ENCODE measurements at regions not wholly inside any gene's neighbourhood (a gene's known extent, or its start where the extent isn't known, plus 50 kb on each side); places are given as distances from the start of the nearest gene placed in this dataset.

DNA sequence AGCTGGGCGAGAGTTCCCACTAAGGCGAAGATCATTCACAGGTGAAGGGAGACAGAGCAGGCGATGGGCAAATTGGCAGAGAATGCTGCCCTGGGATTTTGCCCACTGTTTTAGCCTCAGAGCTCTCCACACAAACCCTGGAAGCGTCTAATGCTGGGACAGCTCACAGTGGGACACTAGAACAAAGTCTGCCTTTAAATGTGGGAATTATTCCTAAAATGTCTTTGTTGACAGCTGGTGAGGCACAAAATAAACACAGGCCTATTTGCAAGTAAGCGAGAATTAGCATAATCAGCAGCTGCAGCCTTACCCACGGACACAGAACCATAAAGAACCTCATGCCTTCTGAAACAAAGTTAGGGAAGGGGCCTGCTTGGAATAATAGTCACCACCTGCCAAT lies 824.5 kb downstream of the AACS start:
- TF ChIP-seq, protein P1, sequence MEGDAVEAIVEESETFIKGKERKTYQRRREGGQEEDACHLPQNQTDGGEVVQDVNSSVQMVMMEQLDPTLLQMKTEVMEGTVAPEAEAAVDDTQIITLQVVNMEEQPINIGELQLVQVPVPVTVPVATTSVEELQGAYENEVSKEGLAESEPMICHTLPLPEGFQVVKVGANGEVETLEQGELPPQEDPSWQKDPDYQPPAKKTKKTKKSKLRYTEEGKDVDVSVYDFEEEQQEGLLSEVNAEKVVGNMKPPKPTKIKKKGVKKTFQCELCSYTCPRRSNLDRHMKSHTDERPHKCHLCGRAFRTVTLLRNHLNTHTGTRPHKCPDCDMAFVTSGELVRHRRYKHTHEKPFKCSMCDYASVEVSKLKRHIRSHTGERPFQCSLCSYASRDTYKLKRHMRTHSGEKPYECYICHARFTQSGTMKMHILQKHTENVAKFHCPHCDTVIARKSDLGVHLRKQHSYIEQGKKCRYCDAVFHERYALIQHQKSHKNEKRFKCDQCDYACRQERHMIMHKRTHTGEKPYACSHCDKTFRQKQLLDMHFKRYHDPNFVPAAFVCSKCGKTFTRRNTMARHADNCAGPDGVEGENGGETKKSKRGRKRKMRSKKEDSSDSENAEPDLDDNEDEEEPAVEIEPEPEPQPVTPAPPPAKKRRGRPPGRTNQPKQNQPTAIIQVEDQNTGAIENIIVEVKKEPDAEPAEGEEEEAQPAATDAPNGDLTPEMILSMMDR (conservative IDR thresholded peaks at IDR 0.05; ENCODE audit: low read length): no peak
- no peak for TF ChIP-seq EZH2phosphoT487 (IDR thresholded peaks at IDR 0.05; ENCODE audit: borderline replicate concordance, low read depth, low read length)
